Neural cell (in vitro differentiated cells): ENCODE measurements at regions not wholly inside any gene's neighbourhood (a gene's known extent, or its start where the extent isn't known, plus 50 kb on each side); places are given as distances from the start of the nearest gene placed in this dataset.

Experiments used
- CTCF ChIP-seq: fragments of 450-650 bp; IDR thresholded peaks from 2 replicates; pipeline ENCODE4 v1.5.1; 2014; ENCODE audit warnings: antibody characterized with exemption, mild to moderate bottlenecking, moderate library complexity; ENCODE audit not compliant: poor library complexity, severe bottlenecking
- EP300 ChIP-seq: fragments of 450-650 bp; conservative IDR thresholded peaks from 2 replicates; pipeline ENCODE4 v1.6.1; 2014; ENCODE audit warnings: antibody characterized with exemption, mild to moderate bottlenecking, moderate library complexity; ENCODE audit not compliant: poor library complexity, severe bottlenecking
- EZH2 ChIP-seq: fragments of 200-600, 300-800 bp; shearing (Covaris generic), sonication (generic); IDR thresholded peaks from 2 replicates; pipeline ENCODE4 v1.6.1; 2014; ENCODE audit warnings: antibody characterized with exemption, low read length, borderline replicate concordance, mild to moderate bottlenecking; ENCODE audit not compliant: insufficient read depth, poor library complexity, severe bottlenecking
- MXI1 ChIP-seq: fragments of 450-650 bp; conservative IDR thresholded peaks from 2 replicates; pipeline ENCODE4 v1.6.1; 2014; ENCODE audit warnings: antibody characterized with exemption, mild to moderate bottlenecking; ENCODE audit not compliant: poor library complexity, severe bottlenecking
- POLR2AphosphoS5 ChIP-seq: IDR thresholded peaks from 2 replicates; pipeline ENCODE4 v1.6.1; 2012
- SMC3 ChIP-seq: fragments of 450-650 bp; conservative IDR thresholded peaks from 2 replicates; pipeline ENCODE4 v1.6.1; 2014; ENCODE audit warnings: antibody characterized with exemption, mild to moderate bottlenecking, moderate library complexity; ENCODE audit not compliant: poor library complexity
- TAF1 ChIP-seq: IDR thresholded peaks from 2 replicates; pipeline ENCODE4 v1.6.1; 2012; ENCODE audit warnings: low read depth

GRCh38 chr7:46571996-46572395 is 650.9 kb upstream of the IGFBP3 start:
- TF ChIP-seq CTCF (no peak), EZH2 (no peak), POLR2AphosphoS5 (no peak), TAF1 (no peak), SMC3 (no peak), EP300 (no peak), MXI1 (no peak)
